ENCODE measurements at regions not wholly inside any gene's neighbourhood (a gene's known extent, or its start where the extent isn't known, plus 50 kb on each side); places are given as distances from the start of the nearest gene placed in this dataset.

DNA sequence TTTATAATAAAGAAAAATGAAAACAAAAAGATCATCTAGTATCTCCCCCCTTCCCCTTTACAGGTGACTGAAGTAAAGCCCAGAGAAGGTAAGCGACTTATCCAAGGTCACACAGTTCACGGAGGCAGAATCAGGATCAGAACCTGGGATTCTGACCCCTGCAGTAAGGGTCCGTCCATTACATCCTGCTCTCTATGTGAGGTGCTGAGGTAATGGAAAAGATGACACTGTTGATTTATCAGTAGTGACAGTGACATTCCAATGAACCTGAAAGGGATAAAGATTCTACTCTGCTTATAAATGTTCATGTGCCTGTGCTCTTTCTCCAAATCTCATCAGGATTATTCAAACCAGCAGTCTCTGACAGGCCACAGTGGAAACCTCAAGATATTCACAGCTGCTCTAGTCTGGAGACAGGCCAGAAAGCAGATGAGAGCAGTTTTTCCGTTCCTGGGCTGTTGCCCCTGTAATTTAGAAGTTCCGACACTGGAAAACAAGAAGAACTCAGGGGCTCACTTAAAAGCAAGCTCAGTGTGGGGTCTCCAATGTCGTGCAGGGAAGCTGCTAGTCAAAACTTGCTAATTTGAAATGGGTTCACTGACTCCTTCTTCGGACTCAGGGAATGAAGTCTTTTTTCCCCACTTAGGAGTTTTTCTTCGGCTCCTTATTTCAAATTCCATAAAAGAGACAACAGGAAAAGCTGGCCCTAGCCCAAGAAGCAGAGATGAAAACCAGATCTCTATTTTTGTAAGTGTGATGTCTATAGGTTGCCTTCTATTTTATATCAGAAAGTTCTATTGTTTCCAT is 131.8 kb upstream of the EEA1 start:
- DNase-seq = no peak
- H3K27me3 Mint-ChIP-seq (ENCODE audit: low read depth in 3 of 3) = peaks cover 4 to 22% (median 15%) of the 10 kb centered on the region in 3 donors
- H3K9me3 Mint-ChIP-seq = no peaks in the 10 kb centered on the region
- H3K27ac Mint-ChIP-seq = no peak overlapping the region
- H3K36me3 Mint-ChIP-seq = no peaks in the 10 kb centered on the region
- no peak overlapping the region for H3K4me3 Mint-ChIP-seq
- peaks cover 0 to 12% of the 10 kb centered on the region in 2 donors for H3K4me1 Mint-ChIP-seq

DNA sequence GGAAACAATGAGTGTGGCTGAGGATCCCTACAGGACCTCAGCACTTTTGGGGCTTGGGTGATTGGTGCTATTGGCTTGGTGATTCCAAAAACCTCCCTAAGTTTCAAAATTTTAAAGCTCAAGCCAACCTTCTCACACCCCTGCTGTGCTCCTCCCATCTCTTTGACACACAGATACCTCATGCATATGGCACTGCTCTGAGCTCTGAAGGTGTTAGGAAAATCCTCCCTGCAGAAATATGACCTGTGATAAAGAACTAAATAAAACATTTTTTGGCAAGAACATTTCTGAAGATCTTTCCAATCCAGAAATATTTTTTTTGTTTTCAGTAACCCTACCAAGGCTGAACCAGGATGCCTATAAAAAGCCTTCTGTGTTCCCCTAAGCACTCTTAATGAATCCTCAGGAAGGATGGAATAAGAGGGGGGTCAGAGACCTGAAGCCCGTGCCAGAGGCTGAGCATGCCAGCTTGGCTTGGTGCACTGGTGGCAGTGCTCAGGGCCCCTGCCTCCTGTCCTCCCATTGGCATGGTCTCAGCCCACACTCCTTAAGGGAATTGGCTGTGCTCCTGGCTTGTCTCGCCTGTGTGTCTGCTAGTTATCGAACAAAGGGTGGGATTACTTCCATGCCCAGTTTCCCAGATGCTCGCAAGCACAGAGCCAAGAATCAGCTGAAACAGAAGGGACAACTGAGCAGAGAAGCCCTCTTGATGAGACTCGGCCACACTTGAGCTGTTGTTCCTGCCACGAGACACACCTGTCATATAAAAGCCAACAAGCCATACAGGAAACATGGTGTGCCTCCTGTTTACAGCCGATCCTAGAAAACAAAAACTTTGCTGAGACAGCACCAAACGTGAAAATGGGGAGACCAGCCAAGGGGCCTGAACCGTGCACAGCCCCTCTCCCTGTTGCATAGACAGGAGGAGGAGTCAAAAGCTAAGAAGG is 132.7 kb upstream of the EEA1 start:
- no peak for DNase-seq
- no peaks in the 10 kb centered on the region for H3K9me3 Mint-ChIP-seq
- peaks cover 4 to 21% (median 15%) of the 10 kb centered on the region in 3 donors for H3K27me3 Mint-ChIP-seq (ENCODE audit: low read depth in 3 of 3)
- no peak overlapping the region for H3K4me3 Mint-ChIP-seq
- peak overlapping the region in 1 of 6 donors; percentile 46 for H3K27ac Mint-ChIP-seq
- no peaks in the 10 kb centered on the region for H3K36me3 Mint-ChIP-seq
- peaks cover 0 to 12% of the 10 kb centered on the region in 2 donors for H3K4me1 Mint-ChIP-seq

- Mint-ChIP-seq H3K36me3 (no peaks in the 10 kb centered on the region), H3K4me1 (no peaks in the 10 kb centered on the region), H3K4me3 (no peak overlapping the region), H3K27me3 (ENCODE audit: low read depth in 3 of 3) (peaks cover 6 to 14% (median 10%) of the 10 kb centered on the region in 3 donors), H3K9me3 (no peaks in the 10 kb centered on the region), H3K27ac (no peak overlapping the region)
- DNase-seq = no peak
These were observed 136.8 kb upstream of the EEA1 start for GRCh38 chr12:93065896-93066295.

DNA sequence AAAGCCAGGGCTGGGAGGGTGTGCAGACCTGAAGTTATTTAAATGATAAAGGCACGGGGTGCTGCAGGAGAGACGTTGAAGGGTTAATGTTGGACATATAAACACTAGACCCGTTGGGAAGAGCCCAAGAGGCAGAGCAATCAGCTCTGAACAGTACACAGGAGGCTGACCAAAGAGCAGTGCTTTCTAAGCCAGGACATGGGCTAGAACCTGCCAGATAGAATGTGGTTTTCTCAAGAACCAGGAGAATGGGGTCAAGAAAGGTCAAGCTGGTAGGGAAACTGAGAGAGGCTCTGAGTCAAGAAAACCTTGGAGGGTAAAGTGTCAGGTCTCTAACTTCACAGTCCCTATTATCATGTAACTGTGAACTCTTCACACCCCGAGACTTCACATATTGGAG is 143.2 kb upstream of the EEA1 start:
- no peak overlapping the region for H3K4me3 Mint-ChIP-seq
- no peak for DNase-seq
- H3K4me1 Mint-ChIP-seq = no peaks in the 10 kb centered on the region
- H3K9me3 Mint-ChIP-seq = no peaks in the 10 kb centered on the region
- no peaks in the 10 kb centered on the region for H3K36me3 Mint-ChIP-seq
- H3K27ac Mint-ChIP-seq = no peak overlapping the region
- peaks cover 2 to 24% (median 10%) of the 10 kb centered on the region in 3 donors for H3K27me3 Mint-ChIP-seq (ENCODE audit: low read depth in 3 of 3)

DNA sequence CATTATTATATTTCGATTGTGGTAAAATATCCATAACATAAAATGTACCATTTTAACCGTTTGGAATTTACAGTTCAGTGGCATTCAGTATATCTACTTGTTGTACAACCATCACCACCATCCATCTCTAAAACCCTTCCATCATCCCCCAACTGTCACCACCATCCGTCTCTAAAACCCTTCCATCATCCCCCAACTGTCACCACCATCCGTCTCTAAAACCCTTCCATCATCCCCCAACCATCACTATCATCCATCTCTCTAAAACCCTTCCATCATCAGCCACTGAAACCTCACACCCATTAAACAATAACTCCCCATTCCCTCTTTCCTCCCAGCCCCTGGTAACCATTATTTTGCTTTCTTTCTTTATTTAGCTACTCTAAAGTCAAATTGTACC is 144.2 kb upstream of the EEA1 start:
- DNase-seq = no peak
- Mint-ChIP-seq H3K4me3 (no peak overlapping the region), H3K36me3 (no peaks in the 10 kb centered on the region), H3K4me1 (no peaks in the 10 kb centered on the region), H3K9me3 (no peaks in the 10 kb centered on the region), H3K27me3 (ENCODE audit: low read depth in 3 of 3) (peaks cover 2 to 24% (median 10%) of the 10 kb centered on the region in 3 donors), H3K27ac (no peak overlapping the region)

- Mint-ChIP-seq H3K36me3 (no peaks in the 10 kb centered on the region), H3K9me3 (no peaks in the 10 kb centered on the region), H3K27me3 (ENCODE audit: low read depth in 3 of 3) (peaks cover 0 to 16% (median 5%) of the 10 kb centered on the region in 3 donors), H3K4me1 (no peaks in the 10 kb centered on the region), H3K4me3 (no peak overlapping the region), H3K27ac (no peak overlapping the region)
- no peak for DNase-seq
These were observed 149.0 kb upstream of the EEA1 start for GRCh38 chr12:93078059-93078458.

DNA sequence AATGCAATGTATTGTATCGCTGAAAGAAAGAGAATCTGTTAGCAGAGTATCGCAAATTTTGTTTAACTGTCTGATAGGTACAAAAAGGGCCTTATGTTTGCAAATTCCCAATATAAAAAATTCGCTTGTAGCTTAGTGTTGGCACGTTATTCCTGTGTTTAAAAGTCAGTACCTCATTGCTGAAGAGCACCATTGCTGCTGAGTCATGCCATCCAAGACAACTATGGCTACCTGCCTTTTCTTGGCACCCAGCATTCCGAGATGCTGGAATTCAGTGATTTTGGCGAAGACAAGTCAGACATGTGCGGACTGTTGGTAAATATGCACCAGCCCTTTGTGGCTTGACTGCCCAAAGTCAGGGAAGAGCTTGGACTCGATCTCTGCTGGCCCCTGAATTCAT is 149.5 kb upstream of the EEA1 start:
- Mint-ChIP-seq H3K4me1 (no peaks in the 10 kb centered on the region), H3K36me3 (no peaks in the 10 kb centered on the region), H3K27me3 (ENCODE audit: low read depth in 3 of 3) (peaks cover 0 to 13% (median 5%) of the 10 kb centered on the region in 3 donors), H3K27ac (no peak overlapping the region), H3K9me3 (no peaks in the 10 kb centered on the region), H3K4me3 (no peak overlapping the region)
- DNase-seq = no peak

GRCh38 chr12:93079271-93079670 is 150.2 kb upstream of the EEA1 start:
- Mint-ChIP-seq H3K27ac (no peak overlapping the region), H3K27me3 (ENCODE audit: low read depth in 3 of 3) (peaks cover 0 to 9% (median 3%) of the 10 kb centered on the region in 3 donors), H3K36me3 (no peaks in the 10 kb centered on the region), H3K9me3 (no peaks in the 10 kb centered on the region), H3K4me3 (no peak overlapping the region), H3K4me1 (no peaks in the 10 kb centered on the region)
- no peak for DNase-seq

GRCh38 chr12:93079976-93080375 is 150.9 kb upstream of the EEA1 start:
- no peak for DNase-seq
- no peaks in the 10 kb centered on the region for H3K36me3 Mint-ChIP-seq
- H3K9me3 Mint-ChIP-seq = no peaks in the 10 kb centered on the region
- peaks cover 1 to 9% (median 2%) of the 10 kb centered on the region in 3 donors for H3K27me3 Mint-ChIP-seq (ENCODE audit: low read depth in 3 of 3)
- H3K27ac Mint-ChIP-seq = no peak overlapping the region
- H3K4me1 Mint-ChIP-seq = no peaks in the 10 kb centered on the region
- H3K4me3 Mint-ChIP-seq = no peak overlapping the region

DNA sequence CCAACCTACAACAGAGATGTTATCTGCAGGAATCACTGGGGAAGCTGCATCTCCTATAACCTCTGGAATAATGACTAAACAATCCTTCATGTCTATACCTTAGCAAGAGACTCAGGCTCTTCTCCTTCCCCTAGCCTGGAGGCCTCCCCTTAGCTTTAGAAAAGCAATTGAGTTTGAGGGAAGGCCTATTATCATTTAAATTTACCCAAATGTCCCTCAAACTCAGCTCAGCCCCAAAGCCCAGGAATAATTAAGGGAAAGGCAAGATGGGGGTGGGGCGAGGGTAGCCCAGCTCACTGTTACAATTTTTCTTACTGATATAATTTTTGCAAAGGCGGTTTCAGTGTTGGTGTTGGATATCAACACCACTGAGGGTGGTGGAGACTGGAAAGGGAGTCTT is 151.4 kb upstream of the EEA1 start:
- H3K36me3 Mint-ChIP-seq = no peaks in the 10 kb centered on the region
- H3K4me3 Mint-ChIP-seq = no peak overlapping the region

GRCh38 chr12:93080994-93081809 is 152.1 kb upstream of the EEA1 start:
- Mint-ChIP-seq H3K9me3 (no peaks in the 10 kb centered on the region), H3K4me1 (no peaks in the 10 kb centered on the region), H3K27me3 (ENCODE audit: low read depth in 3 of 3) (peaks cover 1 to 7% (median 5%) of the 10 kb centered on the region in 3 donors), H3K4me3 (no peak overlapping the region), H3K27ac (no peak overlapping the region), H3K36me3 (no peaks in the 10 kb centered on the region)
- DNase-seq = no peak

More for the DNA sequence above, 151.4 kb upstream of the EEA1 start:
- no peak for DNase-seq
- H3K27ac Mint-ChIP-seq = no peak overlapping the region
- no peaks in the 10 kb centered on the region for H3K4me1 Mint-ChIP-seq
- H3K9me3 Mint-ChIP-seq = no peaks in the 10 kb centered on the region
- peaks cover 1 to 9% (median 2%) of the 10 kb centered on the region in 3 donors for H3K27me3 Mint-ChIP-seq (ENCODE audit: low read depth in 3 of 3)

DNA sequence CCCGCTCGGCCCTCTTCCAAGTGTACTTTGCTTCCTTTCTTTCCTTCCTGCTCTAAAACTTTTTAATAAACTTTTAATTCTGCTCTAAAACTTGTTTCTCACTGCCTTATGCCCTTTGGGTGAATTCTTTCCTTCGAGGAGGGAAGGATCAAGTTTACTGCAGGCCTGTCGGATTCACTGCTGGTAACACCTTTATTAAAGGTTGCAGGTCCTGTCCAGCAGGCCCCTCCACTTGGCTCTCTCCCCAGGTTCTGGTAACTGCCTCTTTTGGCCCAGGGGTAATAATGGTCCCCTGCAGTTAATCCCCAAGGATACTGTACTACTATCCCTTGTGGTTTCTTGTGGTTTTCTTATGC is 152.7 kb upstream of the EEA1 start:
- Mint-ChIP-seq H3K36me3 (no peaks in the 10 kb centered on the region), H3K27ac (no peak overlapping the region), H3K27me3 (ENCODE audit: low read depth in 3 of 3) (peaks cover 1 to 7% (median 5%) of the 10 kb centered on the region in 3 donors), H3K4me1 (no peaks in the 10 kb centered on the region), H3K9me3 (no peaks in the 10 kb centered on the region), H3K4me3 (no peak overlapping the region)
- DNase-seq = no peak

- H3K4me3 Mint-ChIP-seq = no peak overlapping the region
- no peak overlapping the region for H3K27ac Mint-ChIP-seq
- H3K4me1 Mint-ChIP-seq = no peaks in the 10 kb centered on the region
- H3K9me3 Mint-ChIP-seq = no peaks in the 10 kb centered on the region
- no peaks in the 10 kb centered on the region for H3K36me3 Mint-ChIP-seq
- DNase-seq = no peak
- peaks cover 0 to 3% (median 1%) of the 10 kb centered on the region in 3 donors for H3K27me3 Mint-ChIP-seq (ENCODE audit: low read depth in 3 of 3)
These were observed 156.5 kb upstream of the EEA1 start for GRCh38 chr12:93085383-93086287.

Data from immature natural killer cell (primary cell).